ENCODE measurements at regions not wholly inside any gene's neighbourhood (a gene's known extent, or its start where the extent isn't known, plus 50 kb on each side); places are given as distances from the start of the nearest gene placed in this dataset.
"Not testable (repeated sequence)": the region's sequence is repeated elsewhere in the genome, so short reads cannot be mapped to it uniquely, and the experiment has no call there.

- H3K4me3 Mint-ChIP-seq (ENCODE audit: unreplicated experiment) = no peak overlapping the region
- no peak for DNase-seq
- no peaks in the 10 kb centered on the region for H3K36me3 Mint-ChIP-seq (ENCODE audit: unreplicated experiment)
- H3K27ac Mint-ChIP-seq (ENCODE audit: unreplicated experiment) = no peak overlapping the region
- no peaks in the 10 kb centered on the region for H3K4me1 Mint-ChIP-seq (ENCODE audit: low read depth, unreplicated experiment)
- no peak for TF ChIP-seq CTCF (IDR thresholded peaks at IDR 0.05; ENCODE audit: partially characterized antibody, unreplicated experiment)
- no peaks in the 10 kb centered on the region for H3K27me3 Mint-ChIP-seq (ENCODE audit: unreplicated experiment)
- H3K9me3 Mint-ChIP-seq (ENCODE audit: unreplicated experiment) = no peaks in the 10 kb centered on the region
These were observed 99.5 kb downstream of the FMR1NB start for GRCh38 chrX:148080593-148080992.

DNA sequence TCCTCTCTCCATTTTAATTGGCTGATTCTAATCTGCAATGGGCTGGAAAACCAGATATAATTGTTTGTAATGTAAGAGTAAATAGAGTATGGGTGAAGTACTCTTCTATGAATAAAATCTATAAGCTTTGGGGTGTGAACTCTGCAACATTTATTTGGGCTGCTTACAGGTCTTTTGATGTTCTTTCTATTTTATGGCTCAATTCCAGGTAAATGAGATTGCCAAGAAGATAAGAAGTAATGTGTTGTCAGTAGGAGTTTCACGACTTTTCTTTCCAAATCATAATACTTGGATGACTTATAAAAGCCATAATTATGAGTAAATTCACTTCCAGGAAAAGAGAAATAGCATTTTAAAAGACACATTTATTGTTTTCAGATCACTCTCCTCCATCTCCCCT lies 103.5 kb downstream of the FMR1NB start:
- Mint-ChIP-seq H3K36me3 (ENCODE audit: unreplicated experiment) (no peaks in the 10 kb centered on the region), H3K9me3 (ENCODE audit: unreplicated experiment) (peaks cover 1% of the 10 kb centered on the region), H3K4me3 (ENCODE audit: unreplicated experiment) (no peak overlapping the region), H3K4me1 (ENCODE audit: low read depth, unreplicated experiment) (no peaks in the 10 kb centered on the region), H3K27ac (ENCODE audit: unreplicated experiment) (no peak overlapping the region), H3K27me3 (ENCODE audit: unreplicated experiment) (no peaks in the 10 kb centered on the region)
- no peak for TF ChIP-seq CTCF (IDR thresholded peaks at IDR 0.05; ENCODE audit: partially characterized antibody, unreplicated experiment)
- DNase-seq = no peak

DNA sequence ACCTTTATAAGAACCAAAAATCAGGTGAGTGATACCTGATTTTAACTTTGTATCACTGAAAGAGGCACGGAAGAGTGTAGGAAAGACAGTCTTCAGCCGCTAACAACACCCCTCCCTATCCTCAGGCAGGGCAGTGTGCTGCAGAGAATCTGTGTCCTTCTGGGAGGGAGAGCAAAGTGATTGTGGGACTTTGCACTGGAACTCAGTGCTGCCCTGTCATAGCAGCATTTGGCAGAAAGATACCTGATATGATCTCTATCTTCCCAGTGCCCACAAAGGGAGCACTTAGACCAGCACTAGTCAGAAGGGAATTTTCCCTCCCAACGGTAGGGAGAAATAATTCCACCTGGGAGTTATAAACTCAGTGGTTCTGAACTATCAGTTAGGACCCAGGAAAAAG lies 139.0 kb downstream of the FMR1NB start:
- Mint-ChIP-seq H3K4me3 (ENCODE audit: unreplicated experiment) (no peak overlapping the region), H3K27ac (ENCODE audit: unreplicated experiment) (no peak overlapping the region), H3K36me3 (ENCODE audit: unreplicated experiment) (no peaks in the 10 kb centered on the region), H3K9me3 (ENCODE audit: unreplicated experiment) (peaks cover 2% of the 10 kb centered on the region), H3K27me3 (ENCODE audit: unreplicated experiment) (no peaks in the 10 kb centered on the region), H3K4me1 (ENCODE audit: low read depth, unreplicated experiment) (no peaks in the 10 kb centered on the region)
- no peak for DNase-seq
- TF ChIP-seq CTCF (IDR thresholded peaks at IDR 0.05; ENCODE audit: partially characterized antibody, unreplicated experiment) = no peak

DNA sequence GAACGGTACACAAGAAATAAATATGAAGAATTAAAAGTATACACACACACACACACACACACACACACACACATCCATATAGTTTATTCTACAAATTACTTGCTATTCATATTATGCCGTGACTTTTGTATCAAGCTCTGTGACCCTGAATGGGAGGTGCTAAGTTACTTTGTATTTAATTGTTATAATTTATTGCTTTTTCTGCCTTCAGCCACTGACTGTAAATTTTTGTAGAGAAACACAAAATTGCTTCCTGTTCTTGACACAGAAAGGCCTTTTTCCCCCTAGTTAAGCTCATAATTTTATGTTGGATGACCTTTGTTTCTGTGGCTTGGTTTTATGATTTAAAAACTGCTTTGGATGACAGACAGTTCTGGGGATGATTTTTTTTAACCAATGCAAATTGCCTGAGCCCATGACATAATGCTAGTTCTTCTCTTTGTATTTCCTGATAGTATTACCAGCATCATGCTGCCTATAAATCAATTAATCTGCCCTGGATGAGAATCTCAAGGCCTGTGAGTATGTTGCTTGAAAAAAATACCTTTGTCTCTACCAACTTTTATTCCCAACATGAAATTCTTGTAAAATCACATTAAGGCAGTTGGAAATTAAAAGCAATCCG lies 140.0 kb downstream of the FMR1NB start:
- Mint-ChIP-seq H3K4me3 (ENCODE audit: unreplicated experiment) (no peak overlapping the region), H3K4me1 (ENCODE audit: low read depth, unreplicated experiment) (no peaks in the 10 kb centered on the region), H3K27me3 (ENCODE audit: unreplicated experiment) (no peaks in the 10 kb centered on the region), H3K36me3 (ENCODE audit: unreplicated experiment) (no peaks in the 10 kb centered on the region), H3K9me3 (ENCODE audit: unreplicated experiment) (peaks cover 2% of the 10 kb centered on the region), H3K27ac (ENCODE audit: unreplicated experiment) (no peak overlapping the region)
- DNase-seq = no peak
- no peak for TF ChIP-seq CTCF (IDR thresholded peaks at IDR 0.05; ENCODE audit: partially characterized antibody, unreplicated experiment)

GRCh38 chrX:148128872-148129505 lies 147.9 kb downstream of the FMR1NB start:
- peak overlapping the region; percentile 77 for H3K4me3 Mint-ChIP-seq (ENCODE audit: unreplicated experiment)
- H3K9me3 Mint-ChIP-seq (ENCODE audit: unreplicated experiment); H3K4me1 Mint-ChIP-seq (ENCODE audit: low read depth, unreplicated experiment); H3K36me3 Mint-ChIP-seq (ENCODE audit: unreplicated experiment); H3K27me3 Mint-ChIP-seq (ENCODE audit: unreplicated experiment): not testable (repeated sequence)
- peak; percentile 9 for DNase-seq
- H3K27ac Mint-ChIP-seq (ENCODE audit: unreplicated experiment) = peak overlapping the region; percentile 88

All from glutamatergic neuron (in vitro differentiated cells).